Head of caudate nucleus (tissue), 42 donors: ENCODE measurements at regions not wholly inside any gene's neighbourhood (a gene's known extent, or its start where the extent isn't known, plus 50 kb on each side); places are given as distances from the start of the nearest gene placed in this dataset.
"Not testable (repeated sequence)": the region's sequence is repeated elsewhere in the genome, so short reads cannot be mapped to it uniquely, and the experiment has no call there.

Experiments
- DNase-seq, 42 donors: peaks; one replicate each; pipeline versions ENCODE4 v3.0.0 to v3.0.0-alpha.2; 2020 to 2021; ENCODE audit warnings: mixed read lengths in 7 of 42
- intact Hi-C: fragments of 100-400 bp; cut with DNase I; formaldehyde crosslinking; loops from one replicate; pipeline ENCODE4 v1.15.0; 2022

DNA sequence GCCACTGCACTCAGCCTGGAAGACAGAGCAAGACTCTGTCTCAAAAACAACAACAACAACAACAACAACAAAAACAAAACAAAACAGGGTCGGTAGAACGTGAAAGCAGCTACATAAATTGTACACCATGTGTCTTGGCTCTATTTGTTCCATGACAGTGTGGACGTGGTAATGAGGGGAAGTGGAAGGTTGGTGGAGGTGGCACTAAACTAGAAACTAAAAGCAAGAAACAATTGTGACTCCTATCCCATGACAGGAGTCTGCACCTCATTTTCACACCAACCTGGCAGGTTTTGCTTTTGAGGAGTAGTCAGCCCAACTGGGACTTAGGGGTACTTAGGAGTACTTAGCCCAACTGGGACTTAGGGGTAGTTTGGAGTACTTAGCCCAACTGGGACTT is 62.5 kb upstream of the MRPS9 start:
- DNase-seq = no peak
- intact Hi-C loops = no loop called here

DNA sequence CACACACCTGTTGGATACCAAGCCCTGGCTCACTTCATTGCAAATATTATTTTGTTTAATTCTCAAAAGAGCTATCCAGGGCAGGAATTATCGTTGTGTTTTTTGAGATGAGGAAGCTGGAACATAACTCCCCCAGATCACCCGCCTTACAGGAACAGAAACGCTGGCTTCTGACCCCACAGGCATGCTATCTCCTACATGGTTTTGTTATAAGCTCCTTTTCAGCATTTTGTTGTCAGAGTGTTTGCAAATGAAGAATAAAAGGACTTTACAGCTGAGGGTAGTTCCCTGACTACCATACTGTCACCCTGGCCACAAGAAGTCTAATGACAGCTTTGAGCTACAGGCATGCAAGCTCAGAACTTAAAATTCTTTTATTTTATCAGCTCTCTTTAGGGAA is 62.0 kb upstream of the MRPS9 start:
- intact Hi-C loops = no loop called here
- no peak for DNase-seq

DNA sequence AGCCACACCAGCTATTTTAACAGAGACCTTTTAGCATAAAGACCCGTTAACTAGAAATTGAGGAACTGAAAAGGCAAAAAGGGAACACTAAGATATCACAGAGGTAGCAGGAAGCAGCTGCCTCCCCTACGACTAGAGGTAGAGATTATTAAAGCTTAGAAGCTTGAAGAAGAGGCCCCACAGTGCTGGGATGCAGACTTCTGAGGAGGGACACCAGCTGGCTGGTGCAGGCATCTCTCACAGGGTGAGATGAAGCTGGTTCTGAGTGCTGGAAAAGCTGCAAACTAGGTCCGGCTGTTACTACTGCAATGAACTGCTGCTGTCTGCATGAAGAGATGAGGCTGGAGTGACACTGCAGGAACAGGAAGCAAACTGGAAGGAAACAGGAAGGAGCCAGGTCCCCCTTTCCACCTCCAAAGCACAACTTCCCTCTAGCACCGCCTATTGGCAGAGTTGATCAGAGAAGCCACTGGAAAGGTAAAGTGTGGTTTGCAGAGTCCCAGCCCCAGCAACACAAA is 61.2 kb upstream of the MRPS9 start:
- peak in 28 of 42 donors; percentile 10 to 65 (median 34) for DNase-seq
- intact Hi-C loops = no loop called here

DNA sequence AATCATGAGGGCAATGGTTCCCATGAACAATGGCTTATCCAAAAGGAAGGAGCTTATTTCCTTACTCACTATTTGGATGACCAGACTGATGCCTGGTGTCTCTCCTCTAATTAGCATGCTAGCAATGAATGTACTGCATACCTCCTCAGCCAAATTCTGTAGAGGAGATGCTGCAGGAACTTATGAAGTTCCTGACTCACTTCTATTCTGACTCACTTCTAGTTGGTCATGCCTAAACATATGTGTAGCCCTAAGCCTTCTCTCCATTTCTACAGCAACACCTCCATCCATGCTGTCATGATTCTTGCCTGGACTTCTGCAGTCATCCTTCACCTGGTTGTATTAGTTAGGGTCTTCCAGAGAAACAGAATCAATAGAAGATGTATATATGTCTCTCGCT is 59.9 kb upstream of the MRPS9 start:
- DNase-seq = no peak
- intact Hi-C loops = no loop called here

DNA sequence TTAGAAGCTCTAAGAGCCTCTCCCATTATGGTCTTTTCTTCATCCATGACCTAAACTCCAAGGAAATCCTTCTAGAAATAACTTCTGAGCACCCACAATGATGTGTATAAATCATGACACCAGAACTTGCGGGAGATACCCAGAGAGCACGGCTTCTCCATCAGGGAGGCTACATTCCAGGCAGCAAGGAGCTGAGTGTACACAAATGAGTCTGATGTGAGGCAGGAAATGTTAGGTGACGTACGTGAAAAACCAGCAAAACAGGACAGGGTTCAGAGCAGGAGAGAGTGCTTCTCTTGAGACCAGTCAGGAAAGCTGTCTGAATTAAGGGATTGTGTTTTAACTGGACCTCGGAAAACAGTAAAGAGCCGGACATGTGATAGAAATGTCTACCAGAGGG is 58.1 kb upstream of the MRPS9 start:
- DNase-seq, intact Hi-C loops: not testable (repeated sequence)

DNA sequence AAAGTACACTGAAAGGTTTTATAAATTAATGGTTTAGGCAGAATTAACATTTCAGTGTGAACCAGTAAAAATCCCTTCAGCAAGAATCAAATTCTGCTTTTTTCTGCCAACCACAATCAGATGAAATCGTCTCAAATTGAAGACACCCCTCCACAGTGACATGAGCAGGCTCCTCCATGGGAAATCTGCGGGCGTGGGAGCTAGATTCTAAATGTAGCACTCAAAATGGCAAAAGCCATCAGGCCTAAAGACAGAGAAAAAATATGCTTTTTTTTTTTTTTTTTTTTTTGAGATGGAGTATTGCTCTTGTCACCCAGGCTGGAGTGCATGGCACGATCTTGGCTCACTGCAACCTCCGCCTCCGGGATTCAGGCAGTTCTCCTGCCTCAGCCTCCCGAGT is 55.8 kb upstream of the MRPS9 start:
- intact Hi-C loops = no loop called here
- DNase-seq = peak in 41 of 42 donors; percentile 13 to 83 (median 50)
